ENCODE measurements at regions not wholly inside any gene's neighbourhood (a gene's known extent, or its start where the extent isn't known, plus 50 kb on each side); places are given as distances from the start of the nearest gene placed in this dataset.

DNA sequence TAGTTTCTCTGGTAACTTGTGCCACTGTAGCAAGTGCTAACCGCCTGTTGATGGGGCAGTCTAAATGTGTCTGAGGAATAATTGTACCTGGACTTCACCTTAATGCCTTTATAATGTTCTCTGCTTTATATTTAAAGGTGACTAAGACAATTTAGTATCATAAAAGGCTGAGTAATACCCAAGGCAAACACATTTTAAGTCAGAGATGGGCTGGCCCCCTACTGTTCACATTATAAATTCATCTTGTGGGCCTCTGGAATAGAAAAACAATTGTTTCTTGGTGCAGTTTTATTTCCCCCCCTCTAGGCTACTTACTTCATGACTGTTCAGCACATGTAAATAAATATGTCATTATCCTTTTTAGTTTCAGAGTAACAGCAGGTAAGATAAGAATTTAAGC, 559.3 kb upstream of the PIK3C3 start:
- Histone ChIP-seq H3K14ac (ENCODE audit: insufficient read length) (no peak overlapping the region), H3K79me1 (ENCODE audit: low read depth, low read length) (no peaks in the 10 kb centered on the region), H3K9me3 (ENCODE audit: insufficient read depth in 2 of 2, low read depth in 1 of 2, low read length in 1 of 2) (no peaks in the 10 kb centered on the region), H3K23ac (ENCODE audit: insufficient read length) (no peak overlapping the region), H2BK15ac (ENCODE audit: low read length) (no peak overlapping the region), H3K9ac (replicated peaks in 1 of 4; ENCODE audit: extremely low read depth in 1 of 4, low read depth in 3 of 4, low read length in 3 of 4) (no peak overlapping the region), H2BK120ac (replicated peaks; ENCODE audit: low read depth, low read length) (no peak overlapping the region), H3K27me3 (replicated peaks in 1 of 4; ENCODE audit: control insufficient read depth in 3 of 4, extremely low read depth in 1 of 4, insufficient read depth in 3 of 4, low read length in 3 of 4) (peaks cover 0 to 1% (median 0%) of the 10 kb centered on the region in 4 experiments; a peak in 1 of 7 replicates), H3K79me2 (ENCODE audit: control insufficient read depth in 1 of 2, insufficient read depth in 2 of 2, low read length in 2 of 2) (no peaks in the 10 kb centered on the region), H3K4me2 (ENCODE audit: insufficient read depth in 1 of 2, low read depth in 2 of 2, low read length in 2 of 2) (no peak overlapping the region), H3K27ac (ENCODE audit: low read depth, low read length) (no peak overlapping the region), H2AK5ac (ENCODE audit: low read depth, low read length) (no peak overlapping the region), H3K36me3 (ENCODE audit: control insufficient read depth in 2 of 4, insufficient read depth in 4 of 4, low read length in 3 of 4) (no peaks in the 10 kb centered on the region), H4K5ac (ENCODE audit: insufficient read length, low read depth, low read length) (no peak overlapping the region), H3K4ac (replicated peaks; ENCODE audit: insufficient read length, low read depth, low read length) (no peak overlapping the region), H2AFZ (ENCODE audit: low read length) (no peak overlapping the region), H2BK20ac (ENCODE audit: low read length) (no peak overlapping the region), H3K56ac (replicated peaks; ENCODE audit: insufficient read length, low read depth, low read length) (no peak overlapping the region), H2BK12ac (ENCODE audit: low read depth, low read length) (no peak overlapping the region), H3K4me3 (ENCODE audit: extremely low read depth in 1 of 4, insufficient read depth in 2 of 4, low read depth in 3 of 4, low read length in 4 of 4) (no peak overlapping the region), H2BK5ac (ENCODE audit: low read depth, low read length) (no peak overlapping the region), H4K20me1 (replicated peaks in 1 of 2; ENCODE audit: control insufficient read depth in 1 of 2, insufficient read depth in 2 of 2, low read length in 2 of 2) (no peaks in the 10 kb centered on the region), H3K23me2 (ENCODE audit: low read depth, low read length) (no peaks in the 10 kb centered on the region), H4K91ac (replicated peaks; ENCODE audit: insufficient read length, low read length) (no peak overlapping the region), H3K18ac (ENCODE audit: extremely low read depth, low read length) (no peak overlapping the region), H3K4me1 (replicated peaks in 1 of 4; ENCODE audit: control insufficient read depth in 3 of 4, insufficient read depth in 4 of 4, low read length in 3 of 4) (no peaks in the 10 kb centered on the region; a peak in 1 of 7 replicates), H4K8ac (ENCODE audit: extremely low read depth, insufficient read depth, low read length) (no peak overlapping the region)
- WGBS, 2 experiments (ENCODE audit: extremely low coverage in 1 of 2, insufficient coverage in 1 of 2, insufficient read length in 1 of 2, insufficient replicate concordance in 2 of 2, low coverage in 1 of 2, low lambda C conversion rate in 2 of 2, missing lambda C conversion rate in 1 of 2), result 82% methylated on average over 1 of the region's 1 CpG; no CpG with 5 or more reads in 1 of the 2 experiments
- ChIA-PET CTCF (ENCODE audit: partially characterized antibody) (interaction anchor here (1.6 kb wide), 1 partner anchor 137 kb away, joined by 3 read pairs; no protein-coding TSS in a partner anchor), POLR2A (ENCODE audit: partially characterized antibody) (no interaction called here)
- DNase-seq (ENCODE audit: low read depth in 1 of 2, low spot score in 2 of 2) (no peak), FAIRE-seq (no peak)
- no peak for TF ChIP-seq CBX8 (IDR thresholded peaks at IDR 0.05; ENCODE audit: borderline replicate concordance, low read depth, low read length)
- no peak for TF ChIP-seq SP2 (IDR thresholded peaks at IDR 0.05; ENCODE audit: low read length)
- TF ChIP-seq GABPA (IDR thresholded peaks at IDR 0.05; ENCODE audit: borderline replicate concordance, insufficient read depth, low read length), result no peak
- no peak for TF ChIP-seq SAP30 (IDR thresholded peaks at IDR 0.05; ENCODE audit: insufficient read depth, insufficient replicate concordance, low read length)

All from H1 (cell line).